ENCODE measurements at regions not wholly inside any gene's neighbourhood (a gene's known extent, or its start where the extent isn't known, plus 50 kb on each side); places are given as distances from the start of the nearest gene placed in this dataset.

GRCh38 chr2:151063271-151063670, 198.4 kb downstream of the RBM43 start:
- Histone ChIP-seq H3K79me2 (ENCODE audit: low read depth) (no peaks in the 10 kb centered on the region), H3K4me1 (no peaks in the 10 kb centered on the region), H3K4me3 (no peak overlapping the region), H4K20me1 (ENCODE audit: low read depth) (no peaks in the 10 kb centered on the region), H3K9me3 (ENCODE audit: low read depth) (no peaks in the 10 kb centered on the region), H3F3A (ENCODE audit: low read depth) (no peaks in the 10 kb centered on the region), H3K36me3 (no peaks in the 10 kb centered on the region), H2AFZ (replicated peaks) (no peak overlapping the region), H3K4me2 (no peak overlapping the region), H3K27me3 (no peaks in the 10 kb centered on the region), H3K27ac (no peak overlapping the region), H3K9ac (no peak overlapping the region)
- no peak for DNase-seq (ENCODE audit: low spot score)
- no peaks in the 10 kb centered on the region for H3K36me3 Mint-ChIP-seq
- no peaks in the 10 kb centered on the region for H3K27me3 Mint-ChIP-seq (ENCODE audit: insufficient read depth, low read depth)
- H3K4me3 Mint-ChIP-seq: no peak overlapping the region
- H3K4me1 Mint-ChIP-seq: no peaks in the 10 kb centered on the region
- TF ChIP-seq EZH2phosphoT487 (IDR thresholded peaks at IDR 0.05): no peak
- TF ChIP-seq, protein P1, sequence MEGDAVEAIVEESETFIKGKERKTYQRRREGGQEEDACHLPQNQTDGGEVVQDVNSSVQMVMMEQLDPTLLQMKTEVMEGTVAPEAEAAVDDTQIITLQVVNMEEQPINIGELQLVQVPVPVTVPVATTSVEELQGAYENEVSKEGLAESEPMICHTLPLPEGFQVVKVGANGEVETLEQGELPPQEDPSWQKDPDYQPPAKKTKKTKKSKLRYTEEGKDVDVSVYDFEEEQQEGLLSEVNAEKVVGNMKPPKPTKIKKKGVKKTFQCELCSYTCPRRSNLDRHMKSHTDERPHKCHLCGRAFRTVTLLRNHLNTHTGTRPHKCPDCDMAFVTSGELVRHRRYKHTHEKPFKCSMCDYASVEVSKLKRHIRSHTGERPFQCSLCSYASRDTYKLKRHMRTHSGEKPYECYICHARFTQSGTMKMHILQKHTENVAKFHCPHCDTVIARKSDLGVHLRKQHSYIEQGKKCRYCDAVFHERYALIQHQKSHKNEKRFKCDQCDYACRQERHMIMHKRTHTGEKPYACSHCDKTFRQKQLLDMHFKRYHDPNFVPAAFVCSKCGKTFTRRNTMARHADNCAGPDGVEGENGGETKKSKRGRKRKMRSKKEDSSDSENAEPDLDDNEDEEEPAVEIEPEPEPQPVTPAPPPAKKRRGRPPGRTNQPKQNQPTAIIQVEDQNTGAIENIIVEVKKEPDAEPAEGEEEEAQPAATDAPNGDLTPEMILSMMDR (IDR thresholded peaks at IDR 0.05): no peak
- TF ChIP-seq EZH2 (IDR thresholded peaks at IDR 0.05): no peak
- no peak overlapping the region for H3K27ac Mint-ChIP-seq
- peaks cover 4% of the 10 kb centered on the region for H3K9me3 Mint-ChIP-seq

GRCh38 chr2:151060287-151060686, 201.4 kb downstream of the RBM43 start:
- Histone ChIP-seq H3K27ac (no peak overlapping the region), H3K36me3 (no peaks in the 10 kb centered on the region), H3K79me2 (ENCODE audit: low read depth) (no peaks in the 10 kb centered on the region), H3K4me1 (no peaks in the 10 kb centered on the region), H3K27me3 (no peaks in the 10 kb centered on the region), H4K20me1 (ENCODE audit: low read depth) (no peaks in the 10 kb centered on the region), H3K9ac (no peak overlapping the region), H3K9me3 (ENCODE audit: low read depth) (no peaks in the 10 kb centered on the region), H3K4me2 (no peak overlapping the region), H2AFZ (replicated peaks) (no peak overlapping the region), H3K4me3 (no peak overlapping the region), H3F3A (ENCODE audit: low read depth) (no peaks in the 10 kb centered on the region)
- no peaks in the 10 kb centered on the region for H3K4me1 Mint-ChIP-seq
- TF ChIP-seq EZH2 (IDR thresholded peaks at IDR 0.05) (no peak), EZH2phosphoT487 (IDR thresholded peaks at IDR 0.05) (no peak)
- TF ChIP-seq, protein P1 (IDR thresholded peaks at IDR 0.05): no peak
- H3K27ac Mint-ChIP-seq: no peak overlapping the region
- peaks cover 2% of the 10 kb centered on the region for H3K27me3 Mint-ChIP-seq (ENCODE audit: insufficient read depth, low read depth)
- no peak overlapping the region for H3K4me3 Mint-ChIP-seq
- DNase-seq (ENCODE audit: low spot score): no peak
- H3K36me3 Mint-ChIP-seq: no peaks in the 10 kb centered on the region
- peaks cover 4% of the 10 kb centered on the region for H3K9me3 Mint-ChIP-seq

- Histone ChIP-seq H3K9me3 (ENCODE audit: low read depth) (no peaks in the 10 kb centered on the region), H3K4me1 (no peaks in the 10 kb centered on the region), H3K79me2 (ENCODE audit: low read depth) (no peaks in the 10 kb centered on the region), H3K36me3 (no peaks in the 10 kb centered on the region), H3K9ac (no peak overlapping the region), H3K27ac (no peak overlapping the region), H4K20me1 (ENCODE audit: low read depth) (no peaks in the 10 kb centered on the region), H3K4me3 (no peak overlapping the region), H2AFZ (replicated peaks) (no peak overlapping the region), H3K27me3 (no peaks in the 10 kb centered on the region), H3K4me2 (no peak overlapping the region), H3F3A (ENCODE audit: low read depth) (no peaks in the 10 kb centered on the region)
- DNase-seq (ENCODE audit: low spot score): no peak
- Mint-ChIP-seq H3K27me3 (ENCODE audit: insufficient read depth, low read depth) (peaks cover 2% of the 10 kb centered on the region), H3K4me3 (no peak overlapping the region), H3K36me3 (no peaks in the 10 kb centered on the region), H3K27ac (no peak overlapping the region), H3K4me1 (no peaks in the 10 kb centered on the region), H3K9me3 (peaks cover 4% of the 10 kb centered on the region)
- TF ChIP-seq EZH2phosphoT487 (IDR thresholded peaks at IDR 0.05) (no peak), EZH2 (IDR thresholded peaks at IDR 0.05) (no peak)
- TF ChIP-seq, protein P1 (IDR thresholded peaks at IDR 0.05): no peak
These were observed 204.8 kb downstream of the RBM43 start for GRCh38 chr2:151056870-151057269.

- Mint-ChIP-seq H3K27ac (no peak overlapping the region), H3K27me3 (ENCODE audit: insufficient read depth, low read depth) (peaks cover 2% of the 10 kb centered on the region)
- no peak overlapping the region for H3K27ac ChIP-seq
These were observed 208.0 kb downstream of the RBM43 start for GRCh38 chr2:151053661-151053990.

More at GRCh38 chr2:151053661-151053990, 208.0 kb downstream of the RBM43 start:
- no peak for TF ChIP-seq EZH2 (IDR thresholded peaks at IDR 0.05)
- TF ChIP-seq, protein P1 (IDR thresholded peaks at IDR 0.05): no peak
- no peak for TF ChIP-seq EZH2phosphoT487 (IDR thresholded peaks at IDR 0.05)
- no peaks in the 10 kb centered on the region for H3K36me3 Mint-ChIP-seq
- H3K4me3 Mint-ChIP-seq: no peak overlapping the region
- Histone ChIP-seq H3K79me2 (ENCODE audit: low read depth) (no peaks in the 10 kb centered on the region), H2AFZ (replicated peaks) (no peak overlapping the region), H4K20me1 (ENCODE audit: low read depth) (no peaks in the 10 kb centered on the region), H3K4me3 (no peak overlapping the region), H3K4me2 (no peak overlapping the region), H3K4me1 (no peaks in the 10 kb centered on the region), H3K9ac (no peak overlapping the region), H3F3A (ENCODE audit: low read depth) (no peaks in the 10 kb centered on the region), H3K27me3 (no peaks in the 10 kb centered on the region), H3K36me3 (no peaks in the 10 kb centered on the region), H3K9me3 (ENCODE audit: low read depth) (no peaks in the 10 kb centered on the region)
- H3K9me3 Mint-ChIP-seq: peaks cover 1% of the 10 kb centered on the region
- peaks cover 4% of the 10 kb centered on the region for H3K4me1 Mint-ChIP-seq
- no peak for DNase-seq (ENCODE audit: low spot score)
